H9 (cell line): ENCODE measurements at regions not wholly inside any gene's neighbourhood (a gene's known extent, or its start where the extent isn't known, plus 50 kb on each side); places are given as distances from the start of the nearest gene placed in this dataset.

Experiments used
- DNase-seq: peaks from one replicate; pipeline ENCODE4 v3.0.0-alpha.2; 2017
- H2AFZ ChIP-seq: one replicate; pipeline ENCODE4 v1.6.1; 2013; ENCODE audit warnings: mild to moderate bottlenecking, low read length, control low read depth, moderate library complexity
- H2AK5ac ChIP-seq: 2 replicates; pipeline ENCODE4 v1.6.1; 2013; ENCODE audit warnings: low read length, control low read depth, mixed read lengths; ENCODE audit not compliant: insufficient read length
- H2BK120ac ChIP-seq: one replicate; pipeline ENCODE4 v1.6.1; 2013; ENCODE audit warnings: low read depth, mild to moderate bottlenecking, low read length, control low read depth, inconsistent platforms; ENCODE audit not compliant: poor library complexity, severe bottlenecking
- H2BK12ac ChIP-seq: 2 replicates; pipeline ENCODE4 v1.6.1; 2013; ENCODE audit warnings: low read length, control low read depth, mixed read lengths, low read depth; ENCODE audit not compliant: insufficient read length
- H2BK15ac ChIP-seq: 2 replicates; pipeline ENCODE4 v1.6.1; 2013; ENCODE audit warnings: low read depth, low read length, control low read depth
- H2BK20ac ChIP-seq: one replicate; pipeline ENCODE4 v1.6.1; 2013; ENCODE audit warnings: low read depth, mild to moderate bottlenecking, low read length, control low read depth, inconsistent platforms; ENCODE audit not compliant: poor library complexity, severe bottlenecking
- H2BK5ac ChIP-seq: 2 replicates; pipeline ENCODE4 v1.6.1; 2013; ENCODE audit warnings: low read length, control low read depth, mixed read lengths; ENCODE audit not compliant: insufficient read length
- H3K14ac ChIP-seq: 2 replicates; pipeline ENCODE4 v1.6.1; 2013; ENCODE audit warnings: low read length, control low read depth; ENCODE audit not compliant: insufficient read depth
- H3K18ac ChIP-seq: 2 replicates; pipeline ENCODE4 v1.6.1; 2013; ENCODE audit warnings: low read depth, mild to moderate bottlenecking, mixed read lengths, low read length, control low read depth; ENCODE audit not compliant: insufficient read length
- H3K23ac ChIP-seq: 2 replicates; pipeline ENCODE4 v1.6.1; 2013; ENCODE audit warnings: low read length, control low read depth, mixed read lengths, low read depth; ENCODE audit not compliant: insufficient read length
- H3K23me2 ChIP-seq: 2 replicates; pipeline ENCODE4 v1.6.1; 2013; ENCODE audit warnings: low read depth, mild to moderate bottlenecking, mixed read lengths, low read length, control low read depth; ENCODE audit not compliant: insufficient read length, poor library complexity, severe bottlenecking
- H3K27ac ChIP-seq: 2 replicates; pipeline ENCODE4 v1.5.1; 2013; ENCODE audit warnings: low read length, control low read depth, mixed read lengths, low read depth; ENCODE audit not compliant: insufficient read length
- H3K27me3 ChIP-seq: 2 replicates; pipeline ENCODE4 v1.6.1; 2013; ENCODE audit warnings: low read length, control low read depth, inconsistent platforms; ENCODE audit not compliant: insufficient read depth
- H3K4ac ChIP-seq: 2 replicates; pipeline ENCODE4 v1.6.1; 2013; ENCODE audit warnings: low read depth, mild to moderate bottlenecking, control low read depth, inconsistent platforms, low read length, moderate library complexity
- H3K4me1 ChIP-seq: 2 replicates; pipeline ENCODE4 v1.6.1; 2013; ENCODE audit warnings: low read length, control low read depth, inconsistent platforms; ENCODE audit not compliant: insufficient read depth
- H3K4me2 ChIP-seq: 2 replicates; pipeline ENCODE4 v1.6.1; 2013; ENCODE audit warnings: low read length, control low read depth, mixed read lengths; ENCODE audit not compliant: insufficient read length, insufficient read depth
- H3K56ac ChIP-seq: 2 replicates; pipeline ENCODE4 v1.6.1; 2013; ENCODE audit warnings: low read depth, mild to moderate bottlenecking, mixed read lengths, low read length, control low read depth; ENCODE audit not compliant: insufficient read length
- H3K79me1 ChIP-seq: 2 replicates; pipeline ENCODE4 v1.6.1; 2013; ENCODE audit warnings: low read depth, mild to moderate bottlenecking, moderate library complexity, low read length, control low read depth, inconsistent platforms; ENCODE audit not compliant: insufficient read depth, poor library complexity, severe bottlenecking
- H3K79me2 ChIP-seq: 2 replicates; pipeline ENCODE4 v1.6.1; 2013; ENCODE audit warnings: low read length, control low read depth, inconsistent platforms; ENCODE audit not compliant: insufficient read depth
- H3K9ac ChIP-seq: 2 replicates; pipeline ENCODE4 v1.6.1; 2013; ENCODE audit warnings: low read length, control low read depth, mixed read lengths; ENCODE audit not compliant: insufficient read length; ENCODE audit errors: extremely low read depth
- H3K9me3 ChIP-seq: one replicate; pipeline ENCODE4 v1.6.1; 2013; ENCODE audit warnings: low read depth, low read length, inconsistent platforms; ENCODE audit not compliant: control insufficient read depth
- H3T11ph ChIP-seq: one replicate; pipeline ENCODE4 v1.6.1; 2013; ENCODE audit warnings: mild to moderate bottlenecking, low read length, control low read depth, inconsistent platforms
- H4K20me1 ChIP-seq: one replicate; pipeline ENCODE4 v1.6.1; 2013; ENCODE audit not compliant: control insufficient read depth, insufficient read length, insufficient read depth
- H4K5ac ChIP-seq: 2 replicates; pipeline ENCODE4 v1.6.1; 2013; ENCODE audit warnings: low read depth, mild to moderate bottlenecking, mixed read lengths, low read length, control low read depth; ENCODE audit not compliant: insufficient read length
- H4K8ac ChIP-seq: replicated peaks from 2 replicates; pipeline ENCODE4 v1.6.1; 2013; ENCODE audit warnings: low read length, control low read depth, mixed read lengths, low read depth; ENCODE audit not compliant: insufficient read length
- H4K91ac ChIP-seq: 2 replicates; pipeline ENCODE4 v1.6.1; 2013; ENCODE audit warnings: low read depth, mild to moderate bottlenecking, moderate library complexity, mixed read lengths, low read length, control low read depth; ENCODE audit not compliant: insufficient read length
- H3K27ac Mint-ChIP-seq, 3 experiments: 2 replicates in 2 of 3; 3 replicates in 1 of 3; pipeline ENCODE4 v1.8.0; 2020 to 2021; ENCODE audit warnings: mixed read lengths in 3 of 3, mild to moderate bottlenecking in 1 of 3, moderate library complexity in 1 of 3
- H3K27me3 Mint-ChIP-seq: 2 replicates; pipeline ENCODE4 v1.8.0; 2021; ENCODE audit warnings: low read depth, mild to moderate bottlenecking, moderate library complexity, mixed read lengths
- H3K36me3 Mint-ChIP-seq, 3 experiments: 2 replicates in 2 of 3; 3 replicates in 1 of 3; pipeline ENCODE4 v1.8.0; 2020 to 2021; ENCODE audit warnings: low read depth in 3 of 3, mixed read lengths in 3 of 3; ENCODE audit not compliant: insufficient read depth in 1 of 3
- H3K4me1 Mint-ChIP-seq, 2 experiments: 2 replicates each; pipeline ENCODE4 v1.8.0; 2020; ENCODE audit warnings: mixed read lengths in 2 of 2
- H3K4me3 Mint-ChIP-seq, 2 experiments: 2 replicates in 1 of 2; 3 replicates in 1 of 2; pipeline ENCODE4 v1.8.0; 2020 to 2021; ENCODE audit warnings: mild to moderate bottlenecking in 2 of 2, mixed read lengths in 2 of 2, moderate library complexity in 1 of 2
- H3K9me3 Mint-ChIP-seq, 2 experiments: 2 replicates in 1 of 2; 3 replicates in 1 of 2; pipeline ENCODE4 v1.8.0; 2020; ENCODE audit warnings: mild to moderate bottlenecking in 2 of 2, mixed read lengths in 2 of 2, moderate library complexity in 1 of 2
- CTCF ChIP-seq: fragments of 200-600 bp; sonication (generic); conservative IDR thresholded peaks from 3 replicates; pipeline ENCODE4 v1.8.0; 2021; ENCODE audit warnings: antibody characterized with exemption, mild to moderate bottlenecking
- whole genome bisulfite sequencing: extraction: QIAGEN DNeasy Blood & Tissue Kit; methylation state at CpG from one replicate; pipeline ENCODE4 v1.1.7; 2013; ENCODE audit warnings: missing lambda C conversion rate, low lambda C conversion rate, mixed read lengths; ENCODE audit not compliant: insufficient read length; ENCODE audit errors: extremely low coverage; 5-methylcytosine and 5-hydroxymethylcytosine counted together

DNA sequence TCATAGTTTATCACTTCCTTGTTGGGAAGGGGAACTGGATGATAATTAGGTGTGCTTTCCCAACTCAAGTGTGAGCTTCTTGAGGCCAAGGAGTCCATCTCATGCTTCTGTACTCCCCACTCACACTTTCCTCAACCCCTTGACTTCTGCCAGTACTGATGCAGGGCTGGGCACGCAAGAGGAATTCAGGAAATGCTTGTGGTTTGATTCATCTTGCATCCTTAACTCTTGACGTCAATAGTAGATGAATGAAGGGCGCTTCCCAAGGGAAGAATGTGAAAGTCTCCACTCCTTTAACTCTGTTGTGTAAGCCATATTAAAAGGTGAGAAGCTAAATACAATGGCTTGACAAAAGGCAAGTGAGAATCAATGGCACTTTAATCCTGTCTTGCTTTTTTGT lies 101.8 kb downstream of the AGTR2 start:
- Mint-ChIP-seq H3K36me3 (no peaks in the 10 kb centered on the region), H3K27me3 (peaks cover 1% of the 10 kb centered on the region; the same call in 1 of the 2 replicates), H3K9me3 (no peaks in the 10 kb centered on the region), H3K4me3 (no peak overlapping the region), H3K4me1 (peaks cover 0 to 6% of the 10 kb centered on the region in 2 experiments; a peak in 1 of 4 replicates), H3K27ac (no peak overlapping the region)
- Histone ChIP-seq H4K5ac (no peak overlapping the region), H3K4me2 (no peak overlapping the region), H3T11ph (no peak overlapping the region), H3K79me2 (no peaks in the 10 kb centered on the region), H2BK12ac (no peak overlapping the region), H4K91ac (no peak overlapping the region), H3K79me1 (no peaks in the 10 kb centered on the region), H2BK15ac (no peak overlapping the region), H2BK120ac (no peak overlapping the region), H3K23me2 (no peaks in the 10 kb centered on the region), H3K4me1 (no peaks in the 10 kb centered on the region), H3K4ac (no peak overlapping the region), H2AFZ (no peak overlapping the region), H3K9ac (no peak overlapping the region), H2AK5ac (no peak overlapping the region), H3K18ac (no peak overlapping the region), H2BK5ac (no peak overlapping the region), H3K14ac (no peak overlapping the region), H3K27me3 (no peaks in the 10 kb centered on the region), H3K56ac (no peak overlapping the region), H2BK20ac (no peak overlapping the region), H4K20me1 (no peaks in the 10 kb centered on the region), H3K9me3 (no peaks in the 10 kb centered on the region), H3K23ac (no peak overlapping the region), H3K27ac (no peak overlapping the region), H4K8ac (no peak overlapping the region)
- no CpG with 5 or more reads among the region's 3 CpGs for WGBS
- no peak for TF ChIP-seq CTCF
- no peak for DNase-seq
